ENCODE measurements at regions not wholly inside any gene's neighbourhood (a gene's known extent, or its start where the extent isn't known, plus 50 kb on each side); places are given as distances from the start of the nearest gene placed in this dataset.

- no peak for DNase-seq
Observed at GRCh38 chr13:70874636-70875035, 766.4 kb upstream of the KLHL1 start.

- no peak for DNase-seq
Observed at GRCh38 chr13:70864731-70865130, 756.5 kb upstream of the KLHL1 start.

- no peak for DNase-seq
Observed at GRCh38 chr13:70856711-70857110, 748.5 kb upstream of the KLHL1 start.

- no peak for DNase-seq
Observed at GRCh38 chr13:70856025-70856424, 747.8 kb upstream of the KLHL1 start.

GRCh38 chr13:70849222-70849621, 741.0 kb upstream of the KLHL1 start:
- DNase-seq = no peak

GRCh38 chr13:70844391-70845108, 736.3 kb upstream of the KLHL1 start:
- no peak for DNase-seq

- no peak for DNase-seq
Observed at GRCh38 chr13:70842062-70842644, 733.9 kb upstream of the KLHL1 start.

GRCh38 chr13:70841240-70842061, 733.2 kb upstream of the KLHL1 start:
- no peak for DNase-seq

- no peak for DNase-seq
Observed at GRCh38 chr13:70835371-70835770, 727.1 kb upstream of the KLHL1 start.

GRCh38 chr13:70829748-70830147, 721.5 kb upstream of the KLHL1 start:
- peak; percentile 27 for DNase-seq

- DNase-seq = no peak
Observed at GRCh38 chr13:70817576-70817975, 709.3 kb upstream of the KLHL1 start.

GRCh38 chr13:70816853-70817252, 708.6 kb upstream of the KLHL1 start:
- DNase-seq = no peak

- no peak for DNase-seq
Observed at GRCh38 chr13:70814684-70815083, 706.4 kb upstream of the KLHL1 start.

- no peak for DNase-seq
Observed at GRCh38 chr13:70812481-70812880, 704.2 kb upstream of the KLHL1 start.

- no peak for DNase-seq
Observed at GRCh38 chr13:70809588-70809987, 701.3 kb upstream of the KLHL1 start.

- no peak for DNase-seq
Observed at GRCh38 chr13:70798385-70798784, 690.1 kb upstream of the KLHL1 start.

GRCh38 chr13:70795484-70795883, 687.2 kb upstream of the KLHL1 start:
- DNase-seq = no peak

GRCh38 chr13:70792121-70792520, 683.9 kb upstream of the KLHL1 start:
- no peak for DNase-seq

- no peak for DNase-seq
Observed at GRCh38 chr13:70789751-70790150, 681.5 kb upstream of the KLHL1 start.

GRCh38 chr13:70788074-70788473, 679.8 kb upstream of the KLHL1 start:
- DNase-seq = no peak

GRCh38 chr13:70784207-70784989, 676.1 kb upstream of the KLHL1 start:
- DNase-seq = no peak

GRCh38 chr13:70769817-70770216, 661.6 kb upstream of the KLHL1 start:
- DNase-seq = no peak

GRCh38 chr13:70758932-70759331, 650.7 kb upstream of the KLHL1 start:
- DNase-seq = no peak
